ENCODE measurements at regions not wholly inside any gene's neighbourhood (a gene's known extent, or its start where the extent isn't known, plus 50 kb on each side); places are given as distances from the start of the nearest gene placed in this dataset.

GRCh38 chr5:167472566-167473108, 818.8 kb upstream of the WWC1 start:
- H3K4me3 ChIP-seq (ENCODE audit: low read length) = no peak overlapping the region
- TF ChIP-seq ZNF274 (IDR thresholded peaks at IDR 0.05; ENCODE audit: low read depth, low read length) = no peak

- no peak overlapping the region for H3K4me3 ChIP-seq (ENCODE audit: low read length)
- TF ChIP-seq ZNF274 (IDR thresholded peaks at IDR 0.05; ENCODE audit: low read depth, low read length) = no peak
These were observed 813.3 kb upstream of the WWC1 start for GRCh38 chr5:167478188-167478587.

GRCh38 chr5:167479779-167480178, 811.7 kb upstream of the WWC1 start:
- TF ChIP-seq ZNF274 (IDR thresholded peaks at IDR 0.05; ENCODE audit: low read depth, low read length) = no peak
- no peak overlapping the region for H3K4me3 ChIP-seq (ENCODE audit: low read length)

- TF ChIP-seq ZNF274 (IDR thresholded peaks at IDR 0.05; ENCODE audit: low read depth, low read length) = no peak
- H3K4me3 ChIP-seq (ENCODE audit: low read length) = no peak overlapping the region
These were observed 810.1 kb upstream of the WWC1 start for GRCh38 chr5:167481345-167481744.

GRCh38 chr5:167482555-167482954, 808.9 kb upstream of the WWC1 start:
- no peak for TF ChIP-seq ZNF274 (IDR thresholded peaks at IDR 0.05; ENCODE audit: low read depth, low read length)

GRCh38 chr5:167485061-167485774, 806.2 kb upstream of the WWC1 start:
- H3K4me3 ChIP-seq (ENCODE audit: low read length) = no peak overlapping the region
- no peak for TF ChIP-seq ZNF274 (IDR thresholded peaks at IDR 0.05; ENCODE audit: low read depth, low read length)

More at GRCh38 chr5:167482555-167482954, 808.9 kb upstream of the WWC1 start:
- no peak overlapping the region for H3K4me3 ChIP-seq (ENCODE audit: low read length)

GRCh38 chr5:167488371-167488770, 803.1 kb upstream of the WWC1 start:
- no peak overlapping the region for H3K4me3 ChIP-seq (ENCODE audit: low read length)
- TF ChIP-seq ZNF274 (IDR thresholded peaks at IDR 0.05; ENCODE audit: low read depth, low read length) = no peak

- TF ChIP-seq ZNF274 (IDR thresholded peaks at IDR 0.05; ENCODE audit: low read depth, low read length) = no peak
- no peak overlapping the region for H3K4me3 ChIP-seq (ENCODE audit: low read length)
These were observed 802.2 kb upstream of the WWC1 start for GRCh38 chr5:167489202-167489601.

- no peak overlapping the region for H3K4me3 ChIP-seq (ENCODE audit: low read length)
- TF ChIP-seq ZNF274 (IDR thresholded peaks at IDR 0.05; ENCODE audit: low read depth, low read length) = no peak
These were observed 787.3 kb upstream of the WWC1 start for GRCh38 chr5:167503926-167504720.

- H3K4me3 ChIP-seq (ENCODE audit: low read length) = no peak overlapping the region
- TF ChIP-seq ZNF274 (IDR thresholded peaks at IDR 0.05; ENCODE audit: low read depth, low read length) = no peak
These were observed 783.8 kb upstream of the WWC1 start for GRCh38 chr5:167507463-167508233.

- no peak for TF ChIP-seq ZNF274 (IDR thresholded peaks at IDR 0.05; ENCODE audit: low read depth, low read length)
- H3K4me3 ChIP-seq (ENCODE audit: low read length) = no peak overlapping the region
These were observed 782.4 kb upstream of the WWC1 start for GRCh38 chr5:167509076-167509475.

- H3K4me3 ChIP-seq (ENCODE audit: low read length) = no peak overlapping the region
- TF ChIP-seq ZNF274 (IDR thresholded peaks at IDR 0.05; ENCODE audit: low read depth, low read length) = no peak
These were observed 780.2 kb upstream of the WWC1 start for GRCh38 chr5:167511276-167511675.

- no peak for TF ChIP-seq ZNF274 (IDR thresholded peaks at IDR 0.05; ENCODE audit: low read depth, low read length)
- no peak overlapping the region for H3K4me3 ChIP-seq (ENCODE audit: low read length)
These were observed 779.3 kb upstream of the WWC1 start for GRCh38 chr5:167512111-167512510.

- no peak for TF ChIP-seq ZNF274 (IDR thresholded peaks at IDR 0.05; ENCODE audit: low read depth, low read length)
- H3K4me3 ChIP-seq (ENCODE audit: low read length) = no peak overlapping the region
These were observed 778.1 kb upstream of the WWC1 start for GRCh38 chr5:167513381-167513780.
